GM10266 (cell line): ENCODE measurements at regions not wholly inside any gene's neighbourhood (a gene's known extent, or its start where the extent isn't known, plus 50 kb on each side); places are given as distances from the start of the nearest gene placed in this dataset.

Source experiments
- DNase-seq: peaks from one replicate; pipeline ENCODE4 v3.0.0; 2012; ENCODE audit errors: extremely low spot score
- CTCF ChIP-seq: IDR thresholded peaks from 2 replicates; pipeline ENCODE4 v1.5.1; 2012; ENCODE audit warnings: mild to moderate bottlenecking, low read depth; ENCODE audit not compliant: control insufficient read depth, insufficient read depth; ENCODE audit errors: missing control alignments

GRCh38 chr13:104357672-104358354, 1291.6 kb upstream of the SLC10A2 start:
- DNase-seq, result no peak
- no peak for TF ChIP-seq CTCF

- no peak for TF ChIP-seq CTCF
- DNase-seq, result no peak
Observed at GRCh38 chr13:104357174-104357573, 1291.0 kb upstream of the SLC10A2 start.

GRCh38 chr13:104355041-104355670, 1288.9 kb upstream of the SLC10A2 start:
- TF ChIP-seq CTCF, result no peak
- no peak for DNase-seq

GRCh38 chr13:104327211-104327610, 1261.0 kb upstream of the SLC10A2 start:
- TF ChIP-seq CTCF, result no peak
- no peak for DNase-seq

GRCh38 chr13:104326523-104326922, 1260.3 kb upstream of the SLC10A2 start:
- no peak for DNase-seq
- TF ChIP-seq CTCF, result no peak

- TF ChIP-seq CTCF, result no peak
- DNase-seq, result no peak
Observed at GRCh38 chr13:104321756-104322155, 1255.5 kb upstream of the SLC10A2 start.

GRCh38 chr13:104320446-104320845, 1254.2 kb upstream of the SLC10A2 start:
- no peak for TF ChIP-seq CTCF
- no peak for DNase-seq
